Skeletal muscle tissue (tissue), 3 donors: ENCODE measurements at regions not wholly inside any gene's neighbourhood (a gene's known extent, or its start where the extent isn't known, plus 50 kb on each side); places are given as distances from the start of the nearest gene placed in this dataset.

ENCODE experiments used
- H3K27ac ChIP-seq: one replicate; pipeline ENCODE4 v1.7.0; 2013; ENCODE audit warnings: mild to moderate bottlenecking, low read depth, low read length, inconsistent platforms
- H3K27me3 ChIP-seq, 3 donors: one replicate each; pipeline ENCODE4 v1.7.0; 2013; ENCODE audit warnings: low read length in 3 of 3; ENCODE audit not compliant: control insufficient read depth in 3 of 3, insufficient read depth in 3 of 3
- H3K36me3 ChIP-seq, 3 donors: one replicate each; pipeline ENCODE4 v1.7.0; 2013; ENCODE audit warnings: low read length in 3 of 3; ENCODE audit not compliant: control insufficient read depth in 3 of 3, insufficient read depth in 3 of 3
- H3K4me1 ChIP-seq, 3 donors: one replicate each; pipeline ENCODE4 v1.7.0; 2013; ENCODE audit warnings: low read length in 3 of 3, mild to moderate bottlenecking in 3 of 3; ENCODE audit not compliant: control insufficient read depth in 3 of 3, insufficient read depth in 3 of 3
- H3K4me3 ChIP-seq, 3 donors: one replicate each; pipeline ENCODE4 v1.7.0; 2013; ENCODE audit warnings: low read length in 3 of 3
- H3K9ac ChIP-seq, 3 donors: one replicate each; pipeline ENCODE4 v1.7.0; 2013; ENCODE audit warnings: low read length in 3 of 3, mild to moderate bottlenecking in 3 of 3, moderate library complexity in 2 of 3, low read depth in 1 of 3
- H3K9me3 ChIP-seq, 3 donors: one replicate each; pipeline ENCODE4 v1.7.0; 2013; ENCODE audit warnings: low read length in 3 of 3; ENCODE audit not compliant: control insufficient read depth in 3 of 3
- donor health status: Osteomylitis.

DNA sequence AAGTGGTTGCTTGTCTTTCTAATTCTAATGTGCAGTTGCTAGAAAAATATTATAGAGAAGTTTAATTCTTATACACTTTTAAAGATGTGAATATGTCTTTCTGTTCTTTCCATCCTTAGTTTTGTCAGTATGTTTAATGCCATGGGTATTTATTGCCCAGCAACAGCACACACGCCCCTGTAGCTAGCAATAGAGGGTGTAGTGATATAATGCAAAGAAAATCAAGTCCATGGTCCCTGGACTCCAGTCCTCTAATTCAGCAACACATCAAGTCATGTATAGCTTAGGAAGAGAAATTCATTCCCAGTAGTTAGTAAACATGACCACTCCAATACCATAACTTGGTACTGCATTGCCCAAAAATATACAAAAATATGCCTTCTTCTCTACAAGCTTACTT, 292.4 kb upstream of the NR2F2 start:
- Histone ChIP-seq H3K4me1 (peaks cover 7 to 25% (median 14%) of the 10 kb centered on the region in 3 donors), H3K4me3 (no peak overlapping the region), H3K27ac (no peak overlapping the region), H3K36me3 (no peaks in the 10 kb centered on the region), H3K9me3 (no peaks in the 10 kb centered on the region), H3K27me3 (no peaks in the 10 kb centered on the region), H3K9ac (no peak overlapping the region)

DNA sequence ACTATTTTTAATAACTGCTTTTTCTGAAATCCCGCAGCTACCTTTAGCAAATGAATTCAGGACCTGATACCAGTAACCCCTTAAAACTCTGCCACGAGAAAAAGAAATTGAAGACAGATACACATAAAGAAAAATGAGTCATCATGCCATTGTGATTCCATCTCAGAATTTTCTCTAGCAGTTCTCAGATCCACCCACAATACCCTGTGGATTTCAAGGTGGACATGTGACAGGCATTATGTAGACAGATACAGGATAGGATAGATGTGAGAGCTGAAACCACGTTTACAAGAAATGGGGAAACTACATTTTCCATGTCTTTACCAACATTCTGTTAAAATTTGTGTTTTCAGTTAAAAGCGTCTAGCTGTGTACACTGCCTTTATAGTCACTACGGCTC, 291.9 kb upstream of the NR2F2 start:
- H3K27me3 ChIP-seq = no peaks in the 10 kb centered on the region
- H3K36me3 ChIP-seq = no peaks in the 10 kb centered on the region
- no peak overlapping the region for H3K27ac ChIP-seq
- H3K4me3 ChIP-seq = no peak overlapping the region
- peaks cover 7 to 25% (median 14%) of the 10 kb centered on the region in 3 donors for H3K4me1 ChIP-seq
- H3K9ac ChIP-seq = no peak overlapping the region
- H3K9me3 ChIP-seq = no peaks in the 10 kb centered on the region

DNA sequence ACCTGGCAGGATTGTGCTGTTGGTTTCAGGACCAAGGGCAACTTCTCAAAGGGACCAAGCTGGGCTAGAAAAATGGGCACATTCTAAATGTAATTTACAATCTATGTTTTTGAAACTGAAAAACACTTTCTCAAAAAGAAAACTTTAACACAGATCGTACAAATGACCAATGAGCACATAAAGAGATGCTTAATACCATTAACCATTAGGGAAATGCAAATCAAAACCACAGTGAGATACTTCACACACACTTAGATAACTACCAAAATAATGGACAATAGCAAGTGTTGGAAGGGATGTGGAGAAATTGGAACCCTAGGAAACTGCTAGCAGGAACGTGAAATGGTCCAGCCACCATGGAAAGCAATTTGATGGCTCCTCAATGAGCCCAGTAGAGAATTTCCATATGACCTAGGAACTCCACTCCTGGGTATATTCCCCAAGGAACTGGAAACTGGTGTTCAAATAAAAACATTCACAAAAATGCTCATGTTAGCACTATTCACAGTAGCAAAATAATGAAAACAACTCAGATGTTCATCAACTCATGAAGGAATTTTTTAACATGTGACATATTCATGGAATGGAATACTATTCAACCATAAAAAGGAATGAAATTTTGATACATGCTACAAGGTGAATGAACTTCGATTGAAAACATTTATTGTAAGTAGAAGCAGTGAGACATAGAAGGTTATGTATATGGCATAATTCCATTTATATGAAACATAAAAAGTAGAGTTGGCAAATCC, 288.3 kb upstream of the NR2F2 start:
- H3K4me3 ChIP-seq = no peak overlapping the region
- no peaks in the 10 kb centered on the region for H3K9me3 ChIP-seq
- no peak overlapping the region for H3K27ac ChIP-seq
- H3K9ac ChIP-seq = no peak overlapping the region
- H3K27me3 ChIP-seq = no peaks in the 10 kb centered on the region
- peaks cover 0 to 2% (median 0%) of the 10 kb centered on the region in 3 donors for H3K4me1 ChIP-seq
- no peaks in the 10 kb centered on the region for H3K36me3 ChIP-seq

DNA sequence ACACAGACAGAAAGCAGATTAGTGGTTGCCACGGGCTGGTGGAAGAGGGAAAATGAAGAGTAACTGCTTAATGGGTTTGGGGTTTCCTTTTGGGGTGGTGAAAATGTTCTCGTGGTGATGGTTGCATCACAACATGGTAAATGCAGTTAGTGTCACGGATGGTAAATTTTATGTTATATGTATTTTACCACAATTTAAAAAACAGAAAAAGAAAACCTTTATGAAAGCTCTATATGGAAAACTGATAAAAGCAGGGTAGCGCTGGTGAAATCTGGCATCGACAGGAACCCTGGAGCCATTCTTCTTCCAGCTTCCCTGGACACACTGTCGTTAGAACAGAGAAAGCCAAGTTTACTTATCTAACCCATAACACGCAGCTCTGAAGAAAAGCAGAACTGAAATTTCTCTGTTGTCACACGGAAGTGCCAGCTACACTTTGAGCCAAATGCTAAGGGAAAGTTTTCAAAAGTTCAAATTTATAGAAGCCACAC, 287.7 kb upstream of the NR2F2 start:
- Histone ChIP-seq H3K27ac (no peak overlapping the region), H3K27me3 (no peaks in the 10 kb centered on the region), H3K4me3 (no peak overlapping the region), H3K36me3 (no peaks in the 10 kb centered on the region), H3K4me1 (peaks cover 0 to 8% (median 0%) of the 10 kb centered on the region in 3 donors), H3K9ac (no peak overlapping the region), H3K9me3 (no peaks in the 10 kb centered on the region)

DNA sequence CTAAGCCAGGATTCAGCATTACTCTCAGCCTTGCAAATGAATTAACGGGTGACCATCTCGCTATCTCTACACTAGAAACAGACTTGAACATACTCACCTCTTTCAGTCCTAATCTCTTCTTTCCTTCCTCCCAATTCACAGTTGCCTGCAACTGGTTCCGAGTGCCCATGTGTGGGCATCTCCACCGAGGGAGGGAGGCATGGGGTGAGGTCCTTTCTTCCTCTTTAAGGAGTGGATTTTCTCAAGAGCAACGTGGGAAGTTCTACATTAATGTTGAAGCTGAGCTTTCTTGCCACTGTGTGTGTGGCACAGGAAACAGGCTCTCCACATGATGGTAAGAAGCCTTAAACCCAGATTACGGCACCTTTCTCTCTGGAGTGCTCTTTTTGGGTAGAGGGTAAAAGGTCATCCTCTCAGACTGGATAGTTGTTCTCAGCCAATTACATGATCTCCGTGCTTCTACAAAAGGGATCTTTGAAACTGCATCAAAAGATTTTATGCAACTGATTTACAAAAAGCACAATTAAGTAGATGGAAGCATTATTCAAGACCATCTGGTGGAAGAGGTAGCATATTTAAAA, 286.8 kb upstream of the NR2F2 start:
- H3K4me3 ChIP-seq = no peak overlapping the region
- H3K4me1 ChIP-seq = peaks cover 0 to 8% (median 0%) of the 10 kb centered on the region in 3 donors
- H3K27ac ChIP-seq = no peak overlapping the region
- H3K36me3 ChIP-seq = no peaks in the 10 kb centered on the region
- no peaks in the 10 kb centered on the region for H3K9me3 ChIP-seq
- H3K9ac ChIP-seq = no peak overlapping the region
- no peaks in the 10 kb centered on the region for H3K27me3 ChIP-seq

DNA sequence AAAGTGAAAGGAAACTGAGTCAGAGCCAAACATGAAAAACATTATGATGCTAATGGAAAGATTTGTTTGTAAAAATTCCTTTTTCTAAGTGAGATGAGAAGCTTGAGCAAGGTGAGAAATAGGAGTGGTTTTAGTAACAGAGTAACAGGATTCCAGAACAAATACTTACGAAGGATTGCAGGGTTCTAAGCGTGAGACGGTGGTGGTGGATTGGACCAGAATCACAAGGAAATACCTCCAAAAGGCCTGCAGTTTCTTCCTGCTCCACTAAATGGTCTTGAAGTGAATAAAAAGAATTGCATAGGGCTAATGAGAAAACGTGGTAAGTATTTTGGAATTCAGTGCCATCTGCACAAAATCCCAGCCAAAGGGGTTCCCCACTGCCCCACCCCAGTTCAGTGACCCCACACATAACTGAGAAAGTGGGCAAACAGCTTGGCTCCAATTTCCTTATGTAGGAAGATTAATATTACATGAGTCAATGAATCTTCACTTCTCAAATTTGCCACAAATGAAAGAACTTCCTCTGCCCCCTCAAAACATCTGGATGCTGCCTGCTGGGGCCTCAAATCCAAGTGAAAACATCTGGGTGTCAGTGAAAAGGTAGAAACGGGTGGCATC, 283.8 kb upstream of the NR2F2 start:
- Histone ChIP-seq H3K9me3 (no peaks in the 10 kb centered on the region), H3K4me1 (peaks cover 0 to 11% (median 0%) of the 10 kb centered on the region in 3 donors), H3K27me3 (no peaks in the 10 kb centered on the region), H3K4me3 (no peak overlapping the region), H3K27ac (no peak overlapping the region), H3K36me3 (no peaks in the 10 kb centered on the region), H3K9ac (peak overlapping the region in 1 of 3 donors; percentile 5)

DNA sequence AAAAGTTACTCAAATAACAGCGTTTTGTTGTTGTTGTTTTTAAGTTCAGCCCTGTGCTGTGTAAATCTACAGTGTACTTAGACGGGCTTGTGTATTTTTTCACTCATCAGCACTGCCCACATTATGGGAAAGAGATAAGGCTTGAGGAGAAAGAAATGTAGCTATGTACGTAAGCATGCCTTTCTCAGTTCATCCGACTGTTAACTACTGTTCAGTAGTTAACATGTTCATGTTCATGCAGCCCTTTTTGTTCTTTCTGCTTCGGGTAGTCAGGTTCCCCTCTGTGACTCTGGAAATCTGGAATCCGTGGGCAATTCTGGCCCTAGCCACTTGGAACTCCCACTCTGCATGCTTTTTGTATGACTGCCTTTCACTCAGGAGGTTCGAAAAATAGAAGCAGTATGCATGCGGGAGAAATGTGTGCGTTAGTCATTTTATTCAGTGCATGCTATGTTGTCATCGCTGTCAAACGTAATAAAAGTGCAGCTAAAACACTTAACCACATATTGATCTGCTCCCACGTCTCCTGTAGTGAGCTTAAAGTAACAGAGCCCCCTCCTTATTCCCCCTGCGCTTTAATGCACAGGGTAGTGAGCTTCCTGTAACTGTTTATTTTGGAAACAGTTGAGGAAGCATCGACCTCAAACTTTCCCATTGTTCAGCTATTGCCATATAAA, 283.1 kb upstream of the NR2F2 start:
- H3K9me3 ChIP-seq = no peaks in the 10 kb centered on the region
- no peaks in the 10 kb centered on the region for H3K27me3 ChIP-seq
- H3K4me1 ChIP-seq = peaks cover 0 to 11% (median 0%) of the 10 kb centered on the region in 3 donors
- H3K9ac ChIP-seq = peak overlapping the region in 1 of 3 donors; percentile 5
- no peaks in the 10 kb centered on the region for H3K36me3 ChIP-seq
- H3K4me3 ChIP-seq = no peak overlapping the region
- H3K27ac ChIP-seq = no peak overlapping the region

DNA sequence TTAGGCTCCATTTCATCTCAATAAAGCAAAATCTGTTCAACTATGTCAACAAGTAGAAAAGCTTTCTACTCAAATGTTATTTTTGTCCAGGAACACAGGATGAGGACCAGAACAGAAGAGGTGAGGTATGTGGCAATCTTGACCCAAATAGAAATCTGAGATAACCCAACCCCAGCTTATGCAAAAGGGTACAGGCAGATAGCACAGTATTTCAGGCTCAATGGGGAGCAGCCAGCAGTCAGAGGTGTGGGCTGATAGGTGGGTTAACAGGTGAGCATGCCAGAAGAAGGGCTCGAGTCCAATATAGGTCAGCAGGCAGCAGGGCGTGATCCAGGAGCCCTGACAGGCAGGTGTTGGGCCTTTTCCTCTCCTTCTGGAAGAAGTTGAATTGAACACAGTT, 281.2 kb upstream of the NR2F2 start:
- no peak overlapping the region for H3K27ac ChIP-seq
- no peak overlapping the region for H3K9ac ChIP-seq
- no peak overlapping the region for H3K4me3 ChIP-seq
- H3K9me3 ChIP-seq = no peaks in the 10 kb centered on the region
- H3K4me1 ChIP-seq = peaks cover 6 to 19% (median 10%) of the 10 kb centered on the region in 3 donors
- H3K27me3 ChIP-seq = no peaks in the 10 kb centered on the region
- no peaks in the 10 kb centered on the region for H3K36me3 ChIP-seq

DNA sequence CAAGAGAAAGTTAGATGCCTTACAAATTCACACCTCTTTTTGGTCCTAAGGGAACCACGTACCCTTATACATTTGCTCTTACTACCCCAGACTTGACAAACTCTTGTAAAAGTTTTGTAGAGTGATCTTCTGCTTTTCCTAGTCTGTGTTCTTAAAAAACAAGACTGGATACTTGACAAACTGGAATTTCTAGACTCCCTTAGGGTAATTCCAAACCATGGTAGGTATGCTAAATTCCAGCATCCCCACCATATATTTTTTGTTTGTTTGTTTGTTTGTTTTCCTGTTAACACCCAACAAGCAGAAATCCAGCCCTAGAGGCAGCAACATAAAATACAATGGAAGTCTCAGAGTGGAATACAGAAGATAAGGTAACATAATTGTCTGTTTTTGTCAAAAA, 280.7 kb upstream of the NR2F2 start:
- no peak overlapping the region for H3K4me3 ChIP-seq
- peaks cover 6 to 19% (median 10%) of the 10 kb centered on the region in 3 donors for H3K4me1 ChIP-seq
- no peak overlapping the region for H3K27ac ChIP-seq
- no peak overlapping the region for H3K9ac ChIP-seq
- no peaks in the 10 kb centered on the region for H3K36me3 ChIP-seq
- H3K9me3 ChIP-seq = no peaks in the 10 kb centered on the region
- H3K27me3 ChIP-seq = no peaks in the 10 kb centered on the region
